ENCODE measurements at regions not wholly inside any gene's neighbourhood (a gene's known extent, or its start where the extent isn't known, plus 50 kb on each side); places are given as distances from the start of the nearest gene placed in this dataset.

- no peaks in the 10 kb centered on the region for H3K36me3 ChIP-seq
- DNase-seq (ENCODE audit: extremely low spot score in 2 of 2), result no peak
- H3K4me1 ChIP-seq, result no peaks in the 10 kb centered on the region
- TF ChIP-seq CTCF (IDR thresholded peaks at IDR 0.05) (no peak), POLR2A (IDR thresholded peaks at IDR 0.05) (no peak), POLR2AphosphoS5 (IDR thresholded peaks at IDR 0.05; ENCODE audit: insufficient read depth in 1 of 2, low read depth in 1 of 2) (no peak)
- H3K9me3 ChIP-seq, result no peaks in the 10 kb centered on the region
- no peak overlapping the region for H3K4me3 ChIP-seq
- H3K27me3 ChIP-seq, result no peaks in the 10 kb centered on the region
- intact Hi-C loops (cut with DNase I), result no loop called here
- no peak overlapping the region for H3K27ac ChIP-seq
Measured at GRCh38 chr4:130530505-130530904, 1434.6 kb downstream of the C4orf33 start.

- Histone ChIP-seq H3K36me3 (no peaks in the 10 kb centered on the region), H3K4me3 (no peak overlapping the region), H3K9me3 (no peaks in the 10 kb centered on the region), H3K27ac (no peak overlapping the region), H3K4me1 (no peaks in the 10 kb centered on the region), H3K27me3 (no peaks in the 10 kb centered on the region)
- DNase-seq (ENCODE audit: extremely low spot score in 2 of 2), result no peak
- intact Hi-C loops (cut with DNase I), result no loop called here
- TF ChIP-seq CTCF (IDR thresholded peaks at IDR 0.05), result no peak
- TF ChIP-seq POLR2A (IDR thresholded peaks at IDR 0.05), result no peak
- TF ChIP-seq POLR2AphosphoS5 (IDR thresholded peaks at IDR 0.05; ENCODE audit: insufficient read depth in 1 of 2, low read depth in 1 of 2), result no peak
Measured at GRCh38 chr4:130534651-130535050, 1438.7 kb downstream of the C4orf33 start.

GRCh38 chr4:130542953-130543352 lies 1447.0 kb downstream of the C4orf33 start:
- H3K4me1 ChIP-seq, result no peaks in the 10 kb centered on the region
- H3K4me3 ChIP-seq, result no peak overlapping the region
- H3K36me3 ChIP-seq, result no peaks in the 10 kb centered on the region
- no peak for DNase-seq (ENCODE audit: extremely low spot score in 2 of 2)
- no peaks in the 10 kb centered on the region for H3K27me3 ChIP-seq
- TF ChIP-seq POLR2A (IDR thresholded peaks at IDR 0.05), result no peak
- no peak for TF ChIP-seq CTCF (IDR thresholded peaks at IDR 0.05)
- no peak for TF ChIP-seq POLR2AphosphoS5 (IDR thresholded peaks at IDR 0.05; ENCODE audit: insufficient read depth in 1 of 2, low read depth in 1 of 2)
- H3K9me3 ChIP-seq, result no peaks in the 10 kb centered on the region
- no peak overlapping the region for H3K27ac ChIP-seq
- intact Hi-C loops (cut with DNase I), result no loop called here

GRCh38 chr4:130545171-130545570 lies 1449.2 kb downstream of the C4orf33 start:
- intact Hi-C loops (cut with DNase I), result no loop called here
- Histone ChIP-seq H3K4me3 (no peak overlapping the region), H3K36me3 (no peaks in the 10 kb centered on the region), H3K9me3 (no peaks in the 10 kb centered on the region), H3K4me1 (no peaks in the 10 kb centered on the region), H3K27ac (no peak overlapping the region), H3K27me3 (no peaks in the 10 kb centered on the region)
- TF ChIP-seq POLR2AphosphoS5 (IDR thresholded peaks at IDR 0.05; ENCODE audit: insufficient read depth in 1 of 2, low read depth in 1 of 2) (no peak), POLR2A (IDR thresholded peaks at IDR 0.05) (no peak), CTCF (IDR thresholded peaks at IDR 0.05) (no peak)
- no peak for DNase-seq (ENCODE audit: extremely low spot score in 2 of 2)

GRCh38 chr4:130545596-130545995 lies 1449.6 kb downstream of the C4orf33 start:
- H3K36me3 ChIP-seq, result no peaks in the 10 kb centered on the region
- H3K9me3 ChIP-seq, result no peaks in the 10 kb centered on the region
- H3K27ac ChIP-seq, result no peak overlapping the region
- H3K27me3 ChIP-seq, result no peaks in the 10 kb centered on the region
- H3K4me3 ChIP-seq, result no peak overlapping the region
- TF ChIP-seq POLR2AphosphoS5 (IDR thresholded peaks at IDR 0.05; ENCODE audit: insufficient read depth in 1 of 2, low read depth in 1 of 2), result no peak
- no peak for TF ChIP-seq CTCF (IDR thresholded peaks at IDR 0.05)
- TF ChIP-seq POLR2A (IDR thresholded peaks at IDR 0.05), result no peak
- no peak for DNase-seq (ENCODE audit: extremely low spot score in 2 of 2)
- no peaks in the 10 kb centered on the region for H3K4me1 ChIP-seq
- intact Hi-C loops (cut with DNase I), result no loop called here

All from vagina (tissue), 2 donors.